H54 (cell line): ENCODE measurements at regions not wholly inside any gene's neighbourhood (a gene's known extent, or its start where the extent isn't known, plus 50 kb on each side); places are given as distances from the start of the nearest gene placed in this dataset.
A peak's percentile ranks its signal among the peaks of the same experiment; 100 is the strongest.

Experiments used
- DNase-seq: peaks from one replicate; pipeline ENCODE4 v3.0.0; 2011; ENCODE audit warnings: low spot score, mixed read lengths; ENCODE audit not compliant: insufficient read length
- FAIRE-seq: peaks from 3 replicates; lab custom pipeline; 2011; peaks lifted over from hg19 to GRCh38; lab: Jason Lieb, UNC
- POLR2A ChIP-seq: IDR thresholded peaks from 2 replicates; pipeline ENCODE4 v1.6.1; 2011; ENCODE audit warnings: low read depth, mild to moderate bottlenecking, low read length

- FAIRE-seq, result no peak
- no peak for DNase-seq
- TF ChIP-seq POLR2A, result no peak
Observed at GRCh38 chr9:89994988-89995613, 390.3 kb downstream of the GADD45G start.

- FAIRE-seq, result no peak
- no peak for DNase-seq
- no peak for TF ChIP-seq POLR2A
Observed at GRCh38 chr9:89996116-89996515, 391.3 kb downstream of the GADD45G start.

GRCh38 chr9:89996773-89997172 lies 392.0 kb downstream of the GADD45G start:
- no peak for DNase-seq
- no peak for FAIRE-seq
- TF ChIP-seq POLR2A, result no peak

GRCh38 chr9:89998633-89999032 lies 393.8 kb downstream of the GADD45G start:
- DNase-seq (no peak), FAIRE-seq (no peak)
- TF ChIP-seq POLR2A, result no peak

- no peak for FAIRE-seq
- no peak for TF ChIP-seq POLR2A
Observed at GRCh38 chr9:89999176-89999533, 394.3 kb downstream of the GADD45G start.

GRCh38 chr9:89999534-90000370 lies 394.9 kb downstream of the GADD45G start:
- FAIRE-seq, result no peak
- peak; percentile 47 for DNase-seq

More at GRCh38 chr9:89999176-89999533, 394.3 kb downstream of the GADD45G start:
- DNase-seq, result no peak

GRCh38 chr9:90000925-90001324 lies 396.1 kb downstream of the GADD45G start:
- no peak for TF ChIP-seq POLR2A
- DNase-seq (no peak), FAIRE-seq (no peak)

More at GRCh38 chr9:89999534-90000370, 394.9 kb downstream of the GADD45G start:
- TF ChIP-seq POLR2A, result peak; percentile 38

GRCh38 chr9:90001747-90002146 lies 396.9 kb downstream of the GADD45G start:
- TF ChIP-seq POLR2A, result no peak
- no peak for FAIRE-seq
- no peak for DNase-seq

GRCh38 chr9:90002397-90003271 lies 397.8 kb downstream of the GADD45G start:
- FAIRE-seq, result no peak
- no peak for TF ChIP-seq POLR2A

GRCh38 chr9:90005388-90005787 lies 400.6 kb downstream of the GADD45G start:
- no peak for TF ChIP-seq POLR2A
- no peak for DNase-seq
- FAIRE-seq, result no peak

More at GRCh38 chr9:90002397-90003271, 397.8 kb downstream of the GADD45G start:
- no peak for DNase-seq

- DNase-seq (peak; percentile 40), FAIRE-seq (no peak)
- TF ChIP-seq POLR2A, result no peak
Observed at GRCh38 chr9:90007516-90008440, 403.0 kb downstream of the GADD45G start.

- TF ChIP-seq POLR2A, result no peak
- FAIRE-seq, result no peak
Observed at GRCh38 chr9:90009447-90009846, 404.6 kb downstream of the GADD45G start.

GRCh38 chr9:90010793-90011192 lies 406.0 kb downstream of the GADD45G start:
- DNase-seq (no peak), FAIRE-seq (no peak)
- no peak for TF ChIP-seq POLR2A

More at GRCh38 chr9:90009447-90009846, 404.6 kb downstream of the GADD45G start:
- no peak for DNase-seq
